GM04503 (cell line): ENCODE measurements at regions not wholly inside any gene's neighbourhood (a gene's known extent, or its start where the extent isn't known, plus 50 kb on each side); places are given as distances from the start of the nearest gene placed in this dataset.
A peak's percentile ranks its signal among the peaks of the same experiment; 100 is the strongest.
"Not testable (repeated sequence)": the region's sequence is repeated elsewhere in the genome, so short reads cannot be mapped to it uniquely, and the experiment has no call there.

ENCODE experiments used
- DNase-seq: peaks from one replicate; pipeline ENCODE4 v3.0.0-alpha.2; 2012; ENCODE audit warnings: low read depth

GRCh38 chr1:234816186-234816851 is 206.3 kb upstream of the IRF2BP2 start:
- DNase-seq = not testable (repeated sequence)

DNA sequence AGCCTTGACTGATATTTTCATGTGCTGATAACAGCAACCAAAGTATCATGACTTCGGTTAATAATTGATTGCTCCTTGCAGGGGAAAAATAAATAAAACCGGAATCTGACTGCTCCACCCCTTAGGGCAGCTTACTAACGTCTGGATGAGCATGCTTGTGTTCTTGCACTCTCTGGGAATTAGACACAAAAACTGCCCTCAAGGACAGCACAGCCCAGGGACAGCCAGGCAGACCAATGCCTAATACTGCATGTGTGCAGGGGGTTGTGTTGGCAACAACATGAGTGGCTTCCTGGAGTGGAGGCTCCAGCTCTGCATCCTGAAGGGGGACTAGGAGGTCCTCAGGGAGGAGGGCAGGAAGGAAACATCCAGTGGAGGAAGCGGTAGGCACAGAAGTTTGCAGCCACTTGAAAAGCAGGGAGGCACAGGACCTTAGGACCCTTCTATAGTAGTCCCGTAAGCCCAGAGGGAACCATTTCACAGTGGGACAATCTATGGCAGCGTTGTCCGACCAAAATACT is 205.4 kb upstream of the IRF2BP2 start:
- not testable (repeated sequence) for DNase-seq

GRCh38 chr1:234814235-234814634 is 204.3 kb upstream of the IRF2BP2 start:
- DNase-seq = not testable (repeated sequence)

DNA sequence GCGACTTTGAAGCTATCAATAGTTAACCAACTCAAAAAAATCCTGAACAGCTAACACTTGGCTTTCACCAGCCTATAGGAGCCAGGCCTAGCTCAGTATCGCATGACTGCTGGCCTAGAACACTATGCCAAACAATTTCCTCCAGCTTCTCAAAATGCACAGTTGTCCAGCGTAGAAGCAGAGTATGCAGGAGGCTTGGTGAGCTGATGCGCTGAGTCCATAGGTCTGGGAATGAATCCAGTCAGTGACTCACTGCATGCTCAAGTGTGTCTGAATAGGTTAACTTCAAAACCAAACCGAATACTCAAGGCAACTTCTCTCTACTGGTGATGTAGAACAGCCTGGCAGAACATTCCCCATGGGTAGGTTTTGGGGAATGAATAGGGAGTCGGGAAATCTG is 201.8 kb upstream of the IRF2BP2 start:
- peak; percentile 47 for DNase-seq

- not testable (repeated sequence) for DNase-seq
Observed at GRCh38 chr1:234810726-234811125, 200.7 kb upstream of the IRF2BP2 start.

GRCh38 chr1:234809854-234810245 is 199.9 kb upstream of the IRF2BP2 start:
- DNase-seq = not testable (repeated sequence)

DNA sequence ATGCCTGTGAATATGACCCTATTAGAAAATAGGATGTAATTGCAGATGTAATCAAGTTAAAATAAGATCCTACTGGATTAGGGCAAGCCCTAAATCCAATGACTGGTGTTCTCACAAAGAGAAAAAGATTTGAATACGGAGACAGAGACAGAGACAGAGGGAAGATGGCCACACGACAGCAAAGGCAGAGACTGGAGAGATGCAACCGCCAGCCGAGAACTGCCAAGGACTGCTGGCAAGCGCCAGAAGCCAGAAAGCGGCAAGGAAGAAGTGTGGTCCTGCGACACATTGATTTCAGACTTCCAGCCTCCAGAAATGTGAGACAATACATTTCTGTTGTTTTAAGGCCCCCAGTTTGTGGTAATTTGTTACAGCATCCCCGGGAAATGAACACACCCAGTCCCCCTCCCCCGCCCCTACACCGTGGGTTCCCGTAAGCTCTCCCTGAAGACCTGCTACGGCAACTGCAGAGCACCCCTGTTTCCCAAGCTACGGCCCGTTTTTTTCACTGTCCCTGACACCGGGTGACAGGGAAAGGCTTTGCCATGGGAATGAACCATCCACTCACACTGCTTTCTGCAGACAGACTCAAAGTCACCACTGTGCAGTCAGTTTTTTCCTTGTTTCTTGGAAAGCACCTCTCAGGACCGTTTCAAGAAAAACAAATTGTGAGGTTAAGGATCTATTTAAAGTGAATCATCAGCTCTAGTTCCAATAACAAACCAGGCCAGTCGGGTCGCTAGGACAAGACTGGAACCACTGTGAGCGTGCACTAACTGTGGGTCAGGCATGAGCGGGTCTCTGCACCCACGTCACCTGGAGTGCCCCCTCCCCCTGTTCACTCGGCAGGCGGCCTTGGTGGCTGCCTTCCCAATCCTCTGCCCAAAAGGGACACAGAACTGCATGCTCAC is 199.2 kb upstream of the IRF2BP2 start:
- not testable (repeated sequence) for DNase-seq

GRCh38 chr1:234808459-234808858 is 198.5 kb upstream of the IRF2BP2 start:
- DNase-seq = not testable (repeated sequence)

DNA sequence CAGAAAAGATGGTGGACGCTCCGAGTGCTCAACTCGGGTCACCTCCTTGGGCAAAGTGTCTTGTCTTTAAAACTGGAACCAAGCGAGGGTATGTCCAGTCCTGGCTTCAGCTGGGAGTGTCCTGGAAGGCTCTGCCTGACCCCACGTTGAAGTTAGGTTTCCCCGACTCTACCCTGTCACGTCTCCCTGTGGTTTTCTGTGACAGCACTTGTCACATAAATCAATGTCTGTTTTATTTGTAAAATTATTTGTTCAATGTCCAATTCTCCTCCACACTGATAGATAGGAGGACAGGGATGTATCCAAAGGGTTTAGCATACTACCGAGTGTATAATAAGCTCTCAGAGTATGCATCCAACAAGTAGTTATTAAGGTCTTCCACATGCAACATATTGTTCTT is 197.7 kb upstream of the IRF2BP2 start:
- not testable (repeated sequence) for DNase-seq

DNA sequence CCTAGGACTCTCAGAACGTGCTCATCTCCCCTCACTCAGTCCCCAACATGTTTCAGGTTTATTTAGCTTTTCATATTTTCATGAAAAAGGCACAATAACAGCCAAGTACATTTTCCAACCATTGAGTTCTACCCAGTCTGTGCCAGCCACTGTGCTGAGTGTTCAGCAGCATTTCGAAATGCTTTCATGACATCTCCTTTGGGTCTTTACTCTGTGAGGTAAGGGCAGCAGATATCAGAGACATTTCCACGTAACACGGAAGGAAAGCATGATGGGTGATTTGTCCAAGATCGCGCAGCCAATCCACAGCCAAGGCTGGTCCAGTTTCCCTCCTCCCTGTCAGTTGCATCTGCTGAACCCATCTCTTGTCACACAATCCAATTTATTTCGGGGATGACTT is 192.6 kb upstream of the IRF2BP2 start:
- not testable (repeated sequence) for DNase-seq

GRCh38 chr1:234801636-234802035 is 191.7 kb upstream of the IRF2BP2 start:
- DNase-seq = not testable (repeated sequence)

DNA sequence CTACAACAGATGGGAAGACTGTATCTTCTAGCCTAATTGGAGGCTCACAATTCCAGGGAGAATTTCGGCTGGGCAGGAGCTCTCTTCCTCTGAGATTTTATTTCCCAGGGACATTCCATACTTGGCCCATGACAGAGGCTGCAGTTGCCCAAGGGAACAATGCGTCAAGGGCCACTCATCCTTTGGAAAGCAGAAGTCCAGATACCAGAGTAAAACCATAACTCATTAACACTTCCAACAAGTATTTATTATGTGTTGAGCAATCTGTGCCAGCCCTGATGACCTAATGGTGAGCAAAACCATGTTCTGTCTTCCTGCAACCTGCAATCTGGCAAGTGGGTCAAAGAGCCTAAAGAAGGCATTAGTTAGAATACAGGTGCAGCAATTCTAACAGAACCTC is 191.2 kb upstream of the IRF2BP2 start:
- not testable (repeated sequence) for DNase-seq

GRCh38 chr1:234800563-234800962 is 190.6 kb upstream of the IRF2BP2 start:
- DNase-seq = not testable (repeated sequence)

- not testable (repeated sequence) for DNase-seq
Observed at GRCh38 chr1:234799021-234799689, 189.2 kb upstream of the IRF2BP2 start.

- DNase-seq = not testable (repeated sequence)
Observed at GRCh38 chr1:234797216-234797615, 187.2 kb upstream of the IRF2BP2 start.

DNA sequence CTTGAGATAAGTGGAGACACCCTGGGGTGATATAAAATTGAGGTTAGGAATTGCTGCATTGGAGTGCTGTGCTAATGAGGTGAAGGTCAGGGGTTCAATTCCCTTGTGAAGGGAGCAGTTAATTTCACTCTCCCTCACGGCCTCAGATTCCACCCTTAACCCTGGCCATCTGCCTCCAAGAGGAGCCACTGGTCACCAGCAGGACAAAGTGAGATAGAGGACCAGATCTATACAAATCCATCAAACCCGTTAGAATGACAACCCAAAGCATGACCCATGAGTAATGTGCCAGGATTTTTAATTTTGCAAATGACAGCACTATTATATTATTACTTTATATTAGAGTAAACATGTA is 186.4 kb upstream of the IRF2BP2 start:
- DNase-seq = not testable (repeated sequence)

GRCh38 chr1:234795711-234796437 is 185.9 kb upstream of the IRF2BP2 start:
- DNase-seq = not testable (repeated sequence)

- DNase-seq = not testable (repeated sequence)
Observed at GRCh38 chr1:234795007-234795406, 185.0 kb upstream of the IRF2BP2 start.

GRCh38 chr1:234794452-234794851 is 184.5 kb upstream of the IRF2BP2 start:
- DNase-seq = not testable (repeated sequence)

GRCh38 chr1:234793924-234794323 is 183.9 kb upstream of the IRF2BP2 start:
- not testable (repeated sequence) for DNase-seq

- not testable (repeated sequence) for DNase-seq
Observed at GRCh38 chr1:234792221-234792864, 182.4 kb upstream of the IRF2BP2 start.
